ENCODE measurements at regions not wholly inside any gene's neighbourhood (a gene's known extent, or its start where the extent isn't known, plus 50 kb on each side); places are given as distances from the start of the nearest gene placed in this dataset.

- DNase-seq, result peak; percentile 51
Observed at GRCh38 chr17:71110326-71110725, 941.0 kb downstream of the KCNJ2 start.

- no peak for DNase-seq
Observed at GRCh38 chr17:71111460-71111859, 942.1 kb downstream of the KCNJ2 start.

- peak; percentile 36 for DNase-seq
Observed at GRCh38 chr17:71111934-71112333, 942.6 kb downstream of the KCNJ2 start.

- no peak for DNase-seq
Observed at GRCh38 chr17:71113347-71113746, 944.0 kb downstream of the KCNJ2 start.

GRCh38 chr17:71114911-71115668, 945.8 kb downstream of the KCNJ2 start:
- no peak for DNase-seq

GRCh38 chr17:71115669-71115972, 946.3 kb downstream of the KCNJ2 start:
- DNase-seq, result no peak

- peak; percentile 59 for DNase-seq
Observed at GRCh38 chr17:71117466-71117865, 948.1 kb downstream of the KCNJ2 start.

GRCh38 chr17:71118039-71118438, 948.7 kb downstream of the KCNJ2 start:
- DNase-seq, result peak; percentile 30

- peak; percentile 15 for DNase-seq
Observed at GRCh38 chr17:71127416-71127815, 958.1 kb downstream of the KCNJ2 start.

- DNase-seq, result no peak
Observed at GRCh38 chr17:71142333-71142732, 973.0 kb downstream of the KCNJ2 start.

GRCh38 chr17:71145486-71145885, 975.3 kb upstream of the SOX9 start:
- peak; percentile 45 for DNase-seq

- no peak for DNase-seq
Observed at GRCh38 chr17:71147906-71148305, 972.9 kb upstream of the SOX9 start.

- no peak for DNase-seq
Observed at GRCh38 chr17:71149607-71150006, 971.2 kb upstream of the SOX9 start.

- DNase-seq, result no peak
Observed at GRCh38 chr17:71157297-71157696, 963.5 kb upstream of the SOX9 start.

GRCh38 chr17:71158437-71158836, 962.4 kb upstream of the SOX9 start:
- no peak for DNase-seq

- peak; percentile 23 for DNase-seq
Observed at GRCh38 chr17:71163121-71163812, 957.6 kb upstream of the SOX9 start.

GRCh38 chr17:71163813-71164122, 957.1 kb upstream of the SOX9 start:
- DNase-seq, result no peak

GRCh38 chr17:71164561-71164960, 956.3 kb upstream of the SOX9 start:
- DNase-seq, result no peak

- DNase-seq, result no peak
Observed at GRCh38 chr17:71166311-71166710, 954.5 kb upstream of the SOX9 start.

GRCh38 chr17:71168053-71168741, 952.6 kb upstream of the SOX9 start:
- no peak for DNase-seq

- DNase-seq, result no peak
Observed at GRCh38 chr17:71170070-71170469, 950.8 kb upstream of the SOX9 start.

GRCh38 chr17:71171270-71171669, 949.5 kb upstream of the SOX9 start:
- DNase-seq, result no peak

GRCh38 chr17:71173991-71174390, 946.8 kb upstream of the SOX9 start:
- DNase-seq, result no peak

GRCh38 chr17:71176331-71176730, 944.5 kb upstream of the SOX9 start:
- DNase-seq, result no peak
